ENCODE measurements at regions not wholly inside any gene's neighbourhood (a gene's known extent, or its start where the extent isn't known, plus 50 kb on each side); places are given as distances from the start of the nearest gene placed in this dataset.

GRCh38 chr2:60292242-60292641, 261.2 kb downstream of the BCL11A start:
- TF ChIP-seq EZH2 (IDR thresholded peaks at IDR 0.05; ENCODE audit: insufficient read depth, poor library complexity, severe bottlenecking) (no peak), EZH2phosphoT487 (IDR thresholded peaks at IDR 0.05; ENCODE audit: insufficient read depth, low read depth) (no peak)

All from GM23248 (cell line).